HuH-7.5 (cell line): ENCODE measurements at regions not wholly inside any gene's neighbourhood (a gene's known extent, or its start where the extent isn't known, plus 50 kb on each side); places are given as distances from the start of the nearest gene placed in this dataset.

ENCODE experiments used
- DNase-seq: peaks from one replicate; pipeline ENCODE4 v3.0.0; 2011; ENCODE audit warnings: low spot score

DNA sequence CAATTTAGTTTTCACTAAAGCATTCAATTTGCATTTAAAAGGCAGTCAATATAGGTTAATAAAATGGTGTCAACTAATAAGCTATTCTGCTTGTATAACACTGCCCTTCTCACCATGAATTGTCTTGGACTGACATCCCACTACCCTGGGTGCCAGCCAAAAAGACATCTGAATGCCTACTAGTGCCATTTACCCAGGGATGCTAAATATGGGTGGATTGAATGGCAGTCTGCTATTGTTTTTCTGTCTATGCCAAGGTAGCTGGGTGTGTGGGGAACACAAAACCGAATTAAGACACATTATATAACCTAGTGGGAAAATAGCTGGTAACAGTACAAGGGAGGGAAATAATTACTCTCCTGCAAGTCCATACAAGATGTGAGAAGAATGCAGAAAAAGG, 240.0 kb upstream of the CFAP20DC start:
- no peak for DNase-seq

DNA sequence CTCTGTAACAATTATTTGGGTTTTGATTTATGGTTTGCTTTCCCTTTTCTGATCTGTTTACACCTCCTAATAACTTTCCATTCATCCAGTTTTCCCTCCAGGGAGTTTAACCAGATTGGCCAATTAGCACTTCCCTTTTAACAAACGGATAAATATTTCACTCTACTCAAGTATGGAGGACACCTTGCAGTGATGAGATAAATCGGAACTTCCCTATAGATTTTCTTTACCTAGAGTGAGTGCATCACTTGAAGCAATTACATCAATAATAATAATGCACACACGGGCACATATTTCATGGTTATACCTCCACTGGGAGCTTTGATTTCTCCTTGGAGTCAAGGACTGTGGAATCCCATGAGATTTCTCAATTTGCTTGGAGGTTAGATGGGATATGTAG, 239.1 kb upstream of the CFAP20DC start:
- DNase-seq, result no peak

DNA sequence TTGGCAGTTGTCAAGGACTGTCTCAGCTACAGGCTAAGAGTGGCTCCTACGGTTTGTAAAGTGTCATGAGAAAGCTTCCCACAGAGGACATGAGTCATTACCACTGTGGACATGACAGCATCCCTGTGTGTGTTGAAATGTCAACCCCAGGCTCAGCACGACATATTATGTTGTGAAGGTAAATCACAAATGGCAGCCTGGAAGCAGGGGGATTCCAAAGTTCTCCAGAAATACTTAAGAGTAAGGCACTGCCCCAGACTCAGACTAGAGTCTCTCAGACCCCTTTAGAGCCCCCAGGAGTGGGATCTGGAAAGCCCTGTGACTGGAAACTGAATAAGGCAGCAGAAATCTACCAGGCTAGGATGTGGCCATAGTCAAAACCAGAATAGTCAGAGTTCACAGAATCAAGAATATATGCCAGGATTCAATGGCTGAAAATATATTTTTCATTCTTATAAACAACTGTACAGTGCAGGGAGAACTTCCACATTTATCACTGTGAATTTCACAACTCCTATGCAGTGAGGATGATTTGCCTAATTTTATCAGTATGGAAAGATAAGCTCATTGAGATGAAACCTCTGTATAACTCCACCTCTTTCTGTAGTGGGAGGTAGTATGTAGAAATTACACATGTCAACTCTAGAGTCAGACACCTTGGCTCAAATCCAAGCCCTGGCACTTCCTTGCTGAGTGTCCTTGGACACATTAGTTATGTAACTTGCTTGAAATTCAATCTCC, 237.1 kb upstream of the CFAP20DC start:
- DNase-seq, result no peak

DNA sequence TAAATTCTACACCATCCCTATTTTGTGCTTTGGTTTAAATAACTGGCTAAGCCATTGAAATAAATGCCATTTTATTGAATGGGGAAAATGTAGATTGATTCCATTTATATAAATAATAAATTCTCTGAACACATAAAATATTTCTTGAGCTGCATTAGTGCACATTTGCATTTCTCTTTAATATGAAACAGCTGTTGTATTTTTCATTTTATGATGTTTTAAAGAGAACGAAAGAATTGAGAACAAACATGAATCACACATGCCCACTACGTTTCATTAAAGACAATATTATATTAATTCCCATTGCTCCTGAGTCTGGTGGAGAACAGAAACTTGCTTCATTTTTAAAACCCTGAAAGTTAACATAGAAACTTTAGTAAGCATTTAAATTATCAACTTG, 235.7 kb upstream of the CFAP20DC start:
- DNase-seq, result no peak

DNA sequence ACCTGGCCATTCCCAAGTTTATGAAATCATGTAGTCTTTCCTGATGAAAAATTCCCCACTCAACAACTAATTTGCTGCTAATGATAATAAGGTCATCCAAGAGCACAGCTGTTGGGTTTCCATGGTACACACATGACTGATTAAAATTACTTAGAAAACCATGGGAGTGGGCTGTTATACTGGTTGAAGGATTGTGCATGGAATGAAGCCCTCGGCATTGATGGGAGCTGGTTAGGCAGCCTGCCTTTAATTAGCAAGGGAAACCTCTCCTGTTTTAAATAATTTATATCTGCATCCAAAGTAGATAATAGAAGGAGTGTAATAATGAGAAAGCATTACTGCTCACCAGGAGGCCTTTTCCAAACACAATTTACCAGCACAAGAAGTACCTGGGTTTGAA, 235.1 kb upstream of the CFAP20DC start:
- DNase-seq, result no peak

DNA sequence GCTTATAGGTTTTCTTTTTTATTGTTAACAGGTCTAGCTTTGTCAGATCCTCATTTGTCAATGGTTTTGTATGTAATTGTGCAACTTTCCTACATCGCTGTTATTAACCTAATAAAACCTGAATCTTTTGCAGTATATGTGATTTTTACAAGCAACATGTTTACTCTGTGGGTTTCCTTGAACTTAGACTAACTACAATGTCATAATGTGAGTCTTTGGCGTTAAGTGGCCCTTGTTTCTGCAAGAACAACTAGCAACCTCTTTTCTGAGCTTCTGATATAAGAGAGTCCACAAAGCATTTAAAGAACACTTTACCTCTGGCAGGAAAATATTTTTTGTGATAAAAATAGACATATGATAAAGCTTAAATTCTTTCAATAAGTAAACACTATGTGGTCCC, 230.3 kb upstream of the CFAP20DC start:
- DNase-seq, result no peak

DNA sequence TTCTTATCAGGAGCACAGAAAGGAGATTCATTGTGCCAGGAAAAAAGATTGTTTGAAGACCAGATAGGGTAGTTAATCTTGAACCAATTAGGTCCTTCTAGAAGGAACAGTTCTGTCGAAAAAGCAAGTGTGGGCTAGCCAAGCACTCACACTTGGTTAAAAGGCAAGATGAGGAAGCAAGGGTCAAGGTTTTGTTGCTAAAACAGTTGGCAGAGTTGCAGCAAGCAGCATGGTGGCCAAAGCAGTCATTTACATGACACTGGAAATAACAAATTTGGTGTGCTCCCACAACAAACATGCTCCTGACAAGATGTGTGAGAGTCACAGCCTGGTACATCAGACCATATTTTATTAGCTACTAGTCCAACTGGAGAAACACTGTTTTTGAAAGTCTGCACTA, 228.0 kb upstream of the CFAP20DC start:
- no peak for DNase-seq

DNA sequence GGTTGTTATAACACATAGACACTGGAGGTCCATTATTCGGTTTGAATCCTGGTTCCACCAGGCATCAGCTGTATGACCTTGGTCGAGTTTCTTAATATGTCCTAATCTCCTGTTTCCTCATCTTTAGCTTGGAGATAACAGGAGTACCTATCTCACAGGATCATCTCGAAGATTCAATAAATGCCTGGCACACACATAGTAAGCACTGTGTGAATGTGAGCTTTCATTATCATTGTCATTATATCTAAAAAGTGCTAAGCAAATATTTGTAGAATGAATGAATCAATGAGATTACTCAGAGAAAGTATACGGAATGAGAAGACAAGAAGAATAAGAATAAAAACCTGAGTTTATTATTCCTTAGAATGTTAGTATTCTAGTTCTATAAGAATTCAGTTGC, 227.4 kb upstream of the CFAP20DC start:
- no peak for DNase-seq

DNA sequence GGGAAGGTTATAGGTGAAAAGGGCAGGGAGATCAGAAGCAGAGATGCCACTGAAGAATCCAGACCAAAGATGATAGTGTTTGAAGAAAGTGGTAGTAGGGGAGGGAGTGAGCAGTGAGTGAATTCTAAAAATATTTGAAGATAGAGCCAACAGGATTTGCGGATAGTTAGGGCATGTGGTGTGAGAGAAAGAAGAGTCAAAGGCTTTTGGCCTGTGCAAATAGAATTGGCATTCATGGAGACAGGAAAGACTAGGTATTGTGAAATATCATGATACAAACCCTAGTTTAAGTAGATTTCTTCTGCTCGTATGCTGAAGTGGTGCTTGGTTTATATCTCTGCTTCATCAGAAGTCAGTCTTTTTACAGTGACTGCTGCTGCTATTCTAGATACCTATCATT, 224.2 kb upstream of the CFAP20DC start:
- DNase-seq, result no peak

DNA sequence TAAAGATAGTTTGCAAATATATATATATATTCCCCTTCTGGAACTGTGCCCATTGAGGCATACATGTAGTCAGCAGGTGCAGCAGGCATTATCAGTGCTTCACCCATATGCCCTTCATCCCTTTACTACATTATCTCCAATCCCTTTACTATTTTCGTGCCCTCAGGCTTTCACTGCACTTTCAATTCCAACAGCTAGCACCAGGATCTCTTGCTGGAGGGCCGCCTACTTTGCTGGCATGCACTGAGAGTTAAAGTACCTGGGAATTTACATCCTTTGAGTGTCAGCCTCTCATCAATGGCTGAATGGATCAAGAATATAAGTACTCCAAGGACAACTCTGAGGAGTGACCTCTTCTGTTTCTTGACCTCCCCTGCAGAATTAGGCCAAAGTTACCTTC, 222.1 kb upstream of the CFAP20DC start:
- DNase-seq, result no peak

DNA sequence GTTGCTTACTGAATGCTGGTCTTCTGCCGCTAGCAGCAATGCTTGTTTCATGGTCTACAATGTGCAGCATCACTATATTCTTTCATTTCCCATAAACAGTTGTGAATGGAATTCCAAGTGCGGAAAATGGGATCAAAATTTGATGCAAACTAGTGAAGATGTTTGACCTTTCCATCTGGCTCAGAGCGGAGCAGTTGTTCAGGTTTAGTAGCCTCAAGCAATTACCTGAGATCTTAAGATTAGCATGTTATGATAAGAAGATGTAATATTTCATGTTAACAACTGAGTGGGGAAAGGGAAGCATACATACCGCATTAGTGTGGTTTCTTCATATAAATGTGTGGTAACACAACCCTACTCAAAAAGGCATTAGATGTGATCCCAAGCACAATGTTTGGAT, 221.1 kb upstream of the CFAP20DC start:
- DNase-seq, result no peak

DNA sequence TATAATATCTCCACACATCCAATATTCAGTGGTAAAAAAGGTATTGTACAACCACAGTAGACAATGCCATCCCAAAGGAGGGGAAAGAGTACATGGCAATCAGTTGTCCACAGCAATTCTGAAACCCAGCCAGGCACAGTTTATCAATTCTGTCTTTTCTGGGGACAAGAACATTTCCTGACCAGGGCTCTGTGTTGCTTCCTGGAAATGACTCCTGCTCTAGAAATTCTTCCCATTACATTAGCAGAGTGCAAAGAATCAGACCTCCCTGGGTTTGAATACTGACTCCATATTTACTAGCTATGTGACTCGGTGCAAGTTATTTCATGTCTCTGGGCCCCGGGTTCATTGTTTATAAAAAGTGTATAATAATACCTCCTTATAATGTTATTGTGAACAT, 220.4 kb upstream of the CFAP20DC start:
- DNase-seq, result no peak

DNA sequence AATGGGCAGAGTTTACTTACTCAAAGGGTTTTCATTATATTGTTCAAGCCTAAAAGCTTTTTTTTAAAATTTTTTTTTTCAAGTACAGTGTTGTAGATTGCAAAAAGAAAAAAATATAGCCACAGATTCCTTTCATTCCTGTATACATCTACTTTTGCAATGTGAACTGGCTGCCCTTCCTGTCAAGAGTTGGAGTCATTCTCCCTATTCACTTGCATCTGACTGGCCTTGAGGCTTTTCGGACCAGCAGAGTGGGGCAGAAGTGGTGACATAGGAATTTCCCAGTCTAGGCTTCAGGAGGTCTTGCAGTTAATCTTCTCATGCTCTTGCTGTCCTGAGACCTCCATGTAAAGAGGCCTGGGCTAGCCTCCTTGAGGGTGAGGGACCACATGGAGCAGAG, 218.3 kb upstream of the CFAP20DC start:
- DNase-seq, result no peak

DNA sequence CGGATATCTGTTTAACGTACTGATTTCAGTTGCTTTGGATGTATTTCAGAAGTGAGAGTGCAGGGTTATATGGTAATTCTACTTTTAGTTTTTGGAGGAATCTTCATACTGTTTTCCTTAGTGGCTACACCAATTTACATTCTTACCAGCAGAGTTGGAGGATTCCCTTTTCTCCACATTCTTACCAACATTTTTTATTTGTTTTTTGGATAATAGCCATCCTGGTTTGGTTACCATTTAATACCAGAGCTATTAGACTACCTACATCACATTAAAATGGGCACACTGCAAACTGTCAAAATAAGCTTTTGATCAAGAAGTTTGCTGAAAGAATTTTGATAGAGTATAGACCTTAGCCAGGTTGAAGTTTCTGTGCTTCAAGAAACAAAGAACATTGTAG, 217.2 kb upstream of the CFAP20DC start:
- no peak for DNase-seq

DNA sequence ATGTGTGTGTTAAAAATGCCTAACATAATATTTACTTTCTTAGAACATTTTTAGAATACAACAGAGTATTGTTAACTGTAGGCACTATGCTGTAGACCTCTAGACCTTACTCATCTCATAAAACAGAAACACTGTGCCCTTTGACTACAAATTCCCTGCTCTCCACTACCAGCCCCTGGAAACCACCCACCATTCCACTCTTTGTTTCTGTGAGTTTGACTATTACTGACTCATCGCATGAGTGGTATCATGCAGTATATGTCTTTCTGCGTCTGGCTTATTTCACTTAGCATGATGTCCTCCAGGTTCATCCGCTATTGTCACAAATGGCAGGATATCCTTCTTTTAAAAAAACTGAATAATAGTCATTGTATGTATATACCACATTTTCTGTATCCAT, 216.7 kb upstream of the CFAP20DC start:
- DNase-seq, result no peak

DNA sequence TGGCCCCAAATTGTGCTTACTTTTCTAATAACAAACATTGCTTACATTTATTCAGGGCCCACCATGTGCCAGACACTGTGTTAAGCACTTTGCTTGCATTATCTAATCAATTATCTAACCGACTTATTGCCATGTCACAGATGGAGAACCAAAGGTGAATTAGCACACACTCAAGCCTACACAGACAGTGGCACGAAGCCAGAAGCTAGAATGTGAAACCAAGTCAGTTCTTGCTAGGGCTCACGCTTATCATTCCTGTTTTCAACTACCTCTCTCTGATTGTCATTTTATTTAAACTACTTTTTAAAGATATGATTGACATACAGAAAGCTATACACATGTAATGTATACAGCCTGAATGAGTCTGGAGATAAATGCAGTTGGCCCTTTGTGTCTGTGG, 215.7 kb upstream of the CFAP20DC start:
- DNase-seq, result no peak

DNA sequence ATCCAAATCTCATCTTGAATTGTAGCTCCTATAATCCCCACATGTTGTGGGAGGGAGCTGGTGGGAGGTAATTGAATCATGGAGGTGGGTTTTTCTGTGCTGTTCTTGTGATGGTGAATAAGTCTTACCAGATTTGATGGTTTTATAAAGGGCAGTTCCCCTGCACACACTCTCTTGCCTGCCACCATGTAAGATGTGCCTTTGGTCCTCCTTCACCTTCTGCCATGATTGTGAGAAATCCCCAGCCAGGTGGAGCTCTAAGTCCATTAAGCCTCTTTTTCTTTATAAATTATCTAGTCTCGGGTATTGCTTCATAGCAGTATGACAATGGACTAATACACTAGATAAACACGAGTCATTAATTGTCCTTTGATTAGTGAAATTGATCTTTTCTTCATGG, 214.5 kb upstream of the CFAP20DC start:
- DNase-seq, result no peak

DNA sequence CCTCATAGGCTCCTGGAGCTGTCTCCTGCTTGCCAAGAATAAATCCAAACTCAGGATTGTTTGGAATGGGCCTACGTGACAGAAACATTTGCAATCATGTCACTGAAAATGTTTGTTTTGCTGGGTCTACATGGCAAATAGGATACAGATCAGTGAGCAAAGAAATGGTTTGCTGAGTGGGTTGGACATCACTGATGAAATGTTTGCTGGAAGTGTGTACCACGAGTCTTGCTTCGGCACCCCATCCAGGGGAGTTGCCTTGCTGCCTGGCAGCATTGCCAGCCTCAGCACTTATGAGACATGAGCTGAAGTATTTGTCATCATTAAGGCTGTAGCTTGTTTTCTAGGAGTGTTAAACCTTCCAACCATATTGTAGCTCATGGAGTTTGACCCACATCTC, 213.3 kb upstream of the CFAP20DC start:
- DNase-seq, result no peak

DNA sequence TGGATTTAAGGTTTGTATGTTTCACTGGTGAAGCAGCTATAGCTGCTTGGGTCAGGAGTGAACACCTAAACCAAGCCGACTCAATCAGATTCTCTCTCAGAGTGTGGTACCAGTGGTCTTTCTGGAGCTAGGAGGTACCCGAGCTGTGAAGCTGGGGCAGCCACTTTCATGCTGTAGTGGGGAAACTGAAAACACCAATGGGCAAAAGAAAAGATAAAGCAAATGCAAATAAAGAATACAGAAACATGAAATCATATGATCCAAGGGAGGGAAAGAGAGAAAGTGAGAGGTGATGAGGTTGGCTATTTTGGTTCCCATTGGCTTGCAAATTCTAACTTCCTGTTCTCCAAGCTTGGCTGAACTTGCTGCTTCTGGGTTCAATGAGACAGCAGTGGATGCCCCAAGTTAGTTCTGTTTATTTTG, 212.3 kb upstream of the CFAP20DC start:
- no peak for DNase-seq

DNA sequence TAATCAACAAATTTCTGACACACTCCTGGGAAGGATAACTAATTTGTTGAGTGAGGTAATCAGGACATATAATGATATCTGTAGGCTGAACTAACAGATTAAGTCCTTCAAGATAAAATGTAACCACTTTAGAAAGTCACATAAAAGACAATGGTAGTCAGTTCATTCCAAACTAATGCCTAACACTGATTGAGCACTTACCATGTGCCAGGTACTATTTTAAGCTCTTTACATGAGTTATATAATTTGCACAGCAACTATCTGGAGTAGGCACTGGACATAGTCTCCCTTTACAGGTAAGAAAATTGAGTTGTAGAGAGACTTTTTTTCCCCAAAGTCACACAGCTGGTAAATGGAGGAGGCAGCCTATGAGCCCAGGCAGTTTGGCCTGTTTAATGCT, 211.2 kb upstream of the CFAP20DC start:
- DNase-seq, result no peak

DNA sequence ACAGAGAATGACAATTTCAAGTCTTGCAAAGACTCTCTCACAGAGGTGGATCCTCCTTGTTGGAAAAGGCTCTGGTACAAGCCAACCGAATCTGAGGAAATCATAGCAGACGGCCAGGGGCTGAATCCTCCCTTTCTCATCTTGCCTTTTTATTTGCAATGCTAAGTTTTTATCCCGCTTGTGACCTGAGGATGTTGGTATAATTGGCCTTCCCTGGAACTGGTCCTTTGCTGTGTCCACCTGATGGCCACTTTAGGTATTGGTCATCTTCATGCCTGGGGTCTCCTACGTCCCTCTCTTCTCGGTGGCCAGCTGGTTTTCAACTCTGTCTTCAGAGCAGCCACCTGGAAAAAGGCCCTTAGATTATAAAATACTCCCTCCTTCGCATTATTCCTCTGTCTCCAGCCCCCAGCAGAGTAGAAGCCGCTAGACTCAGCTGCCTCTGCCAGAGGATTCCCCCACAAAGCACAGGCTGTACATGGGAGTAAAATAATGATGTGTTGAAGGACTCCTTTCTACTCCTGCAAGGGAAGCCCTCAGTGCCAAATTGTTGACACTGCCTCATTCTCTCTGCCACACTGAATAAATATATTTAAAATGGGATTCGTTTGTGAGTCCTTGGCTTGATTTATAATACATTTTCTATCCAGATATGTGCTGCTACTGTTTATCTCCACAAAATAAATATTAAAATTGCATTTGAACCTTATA, 208.9 kb upstream of the CFAP20DC start:
- no peak for DNase-seq

DNA sequence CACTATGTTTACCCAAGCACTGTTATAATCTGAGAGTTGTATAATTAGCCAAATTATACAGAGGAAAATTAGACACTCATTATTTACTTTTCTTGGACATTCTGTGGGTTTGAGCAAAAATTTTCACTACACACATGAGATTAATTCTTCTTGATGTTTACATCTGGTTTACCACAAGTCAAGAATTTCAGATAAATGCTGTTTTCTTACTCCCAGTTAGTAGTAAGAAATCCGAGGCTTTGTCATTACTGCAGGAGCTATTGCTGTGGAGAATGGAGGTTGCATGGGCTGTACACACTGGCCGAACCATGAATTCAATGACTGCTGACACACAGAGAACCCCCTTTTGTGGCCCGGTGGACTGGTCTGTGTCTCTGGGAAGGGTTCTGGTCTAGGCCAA, 207.7 kb upstream of the CFAP20DC start:
- no peak for DNase-seq

DNA sequence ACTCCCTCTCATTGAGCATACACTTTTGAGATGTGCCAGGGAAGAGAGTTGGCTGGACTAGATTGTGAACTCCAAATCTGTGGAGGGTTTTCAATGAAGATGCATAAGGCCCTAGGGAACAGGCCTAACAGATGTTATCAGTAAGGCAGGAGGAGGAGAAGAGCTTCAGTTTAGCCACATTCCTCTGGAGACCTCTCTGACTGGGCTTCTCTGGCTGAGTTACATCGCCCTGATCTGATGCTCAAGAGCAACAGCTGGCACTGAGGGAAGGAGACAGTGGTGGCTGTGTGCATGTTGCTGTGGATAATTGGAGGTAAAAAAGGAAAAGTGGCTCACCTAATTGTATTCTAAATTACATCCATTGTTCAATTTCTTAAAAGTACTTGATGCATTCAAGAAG, 206.4 kb upstream of the CFAP20DC start:
- DNase-seq, result no peak

DNA sequence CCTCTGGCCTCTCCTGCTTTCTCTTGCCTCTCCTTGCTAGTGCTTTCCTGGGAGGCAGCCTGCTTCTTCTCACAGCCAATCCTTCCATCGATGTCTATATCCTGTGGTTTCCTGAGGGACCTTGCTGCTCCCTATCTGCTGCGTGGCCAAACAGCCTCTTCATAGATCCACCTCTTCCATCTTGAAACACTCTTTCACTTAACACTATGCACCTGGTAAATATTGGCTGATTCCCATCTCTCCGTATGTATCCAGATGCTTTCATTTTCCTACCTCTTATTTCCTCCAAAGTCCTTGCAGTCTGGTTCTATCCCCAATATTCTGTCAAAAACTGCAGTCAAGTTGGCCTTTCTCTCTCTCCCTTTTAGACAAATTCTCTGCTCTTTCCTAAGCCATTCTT, 205.2 kb upstream of the CFAP20DC start:
- DNase-seq, result no peak
